LHCN-M2 (cell line): ENCODE measurements at regions not wholly inside any gene's neighbourhood (a gene's known extent, or its start where the extent isn't known, plus 50 kb on each side); places are given as distances from the start of the nearest gene placed in this dataset.
"Not testable (repeated sequence)": the region's sequence is repeated elsewhere in the genome, so short reads cannot be mapped to it uniquely, and the experiment has no call there.

Experiments used
- DNase-seq: peaks from one replicate; pipeline ENCODE4 v3.0.0-alpha.2; 2012; ENCODE audit warnings: low read depth

DNA sequence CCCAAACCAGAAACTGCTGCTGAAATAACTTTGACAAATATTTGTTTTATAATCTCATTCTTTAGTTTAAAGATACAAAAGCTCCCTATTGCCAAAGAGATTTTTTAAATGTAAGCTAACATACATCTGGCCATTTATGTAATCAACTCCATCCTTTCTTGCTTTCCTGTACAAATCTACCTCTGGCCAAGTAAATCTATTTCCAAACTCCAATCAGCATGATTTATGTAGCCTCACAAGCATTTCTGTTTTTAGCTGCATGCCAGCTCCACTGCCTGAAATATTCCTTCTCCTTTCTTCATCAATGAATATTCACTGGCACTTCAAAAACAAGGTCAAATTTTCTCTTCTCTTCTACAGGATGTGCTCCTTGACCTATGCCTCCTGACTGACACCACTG is 80.0 kb downstream of the SHOX2 start:
- DNase-seq: no peak

DNA sequence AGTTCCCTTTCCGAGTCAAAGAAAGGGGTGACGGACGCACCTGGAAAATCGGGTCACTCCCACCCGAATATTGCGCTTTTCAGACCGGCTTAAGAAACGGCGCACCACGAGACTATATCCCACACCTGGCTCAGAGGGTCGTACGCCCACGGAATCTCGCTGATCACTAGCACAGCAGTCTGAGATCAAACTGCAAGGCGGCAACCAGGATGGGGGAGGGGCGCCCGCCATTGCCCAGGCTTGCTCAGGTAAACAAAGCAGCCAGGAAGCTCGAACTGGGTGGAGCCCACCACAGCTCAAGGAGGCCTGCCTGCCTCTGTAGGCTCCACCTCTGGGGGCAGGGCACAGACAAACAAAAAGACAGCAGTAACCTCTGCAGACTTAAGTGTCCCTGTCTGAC is 86.3 kb downstream of the SHOX2 start:
- not testable (repeated sequence) for DNase-seq

GRCh38 chr3:158018462-158018861 is 87.8 kb downstream of the SHOX2 start:
- DNase-seq: no peak

DNA sequence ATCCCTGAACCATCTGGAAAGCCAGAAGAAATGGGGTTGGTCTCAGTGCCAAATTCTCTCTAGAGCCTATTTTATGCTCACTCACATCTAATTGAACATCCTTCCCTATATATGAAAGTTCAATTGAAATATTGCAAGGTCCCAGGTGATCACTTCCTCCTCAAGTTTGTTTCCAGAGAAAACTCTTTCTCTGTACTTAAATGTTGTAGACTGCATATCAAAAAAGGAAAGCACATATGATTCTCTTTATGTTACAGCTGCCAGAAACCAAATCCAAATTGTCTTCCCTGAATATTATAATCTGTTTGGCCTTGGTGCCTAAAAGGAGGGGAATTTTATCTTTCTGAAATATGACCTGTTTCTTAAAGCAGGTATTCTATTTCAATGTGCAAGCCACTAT is 93.3 kb downstream of the SHOX2 start:
- no peak for DNase-seq

DNA sequence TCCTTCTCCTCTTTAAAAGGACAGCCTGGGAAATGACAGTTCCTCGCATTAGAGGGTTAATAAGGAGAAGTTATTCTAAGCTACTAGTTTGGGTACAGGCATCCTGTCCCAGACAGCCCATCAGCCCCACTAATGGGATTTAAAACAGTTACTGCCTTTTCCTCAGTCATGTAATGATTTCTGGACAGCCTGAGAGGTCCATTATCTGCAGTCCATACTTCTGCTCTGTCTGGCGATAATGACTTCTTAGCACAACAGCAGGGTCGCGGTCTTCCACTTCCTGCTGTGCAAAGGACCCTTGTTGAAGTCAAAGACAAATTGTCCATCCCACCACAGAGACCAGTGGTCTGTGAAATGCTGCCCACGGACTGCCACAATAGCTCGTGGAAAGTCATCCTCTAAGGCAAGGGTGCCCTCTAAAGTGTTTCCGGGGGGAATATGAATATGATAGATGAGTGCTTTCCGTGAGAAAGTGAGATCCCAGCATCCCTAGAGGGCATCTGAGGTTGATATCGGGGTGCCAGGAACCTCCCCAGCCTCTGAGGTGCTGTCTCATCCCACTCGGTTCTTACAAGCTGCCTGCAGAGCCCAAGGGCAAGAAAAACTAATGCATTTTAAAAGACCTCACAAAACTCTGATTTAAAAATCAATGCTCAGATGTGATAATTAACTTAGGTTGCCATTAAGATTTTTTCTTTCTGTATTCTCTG is 100.7 kb downstream of the SHOX2 start:
- no peak for DNase-seq

DNA sequence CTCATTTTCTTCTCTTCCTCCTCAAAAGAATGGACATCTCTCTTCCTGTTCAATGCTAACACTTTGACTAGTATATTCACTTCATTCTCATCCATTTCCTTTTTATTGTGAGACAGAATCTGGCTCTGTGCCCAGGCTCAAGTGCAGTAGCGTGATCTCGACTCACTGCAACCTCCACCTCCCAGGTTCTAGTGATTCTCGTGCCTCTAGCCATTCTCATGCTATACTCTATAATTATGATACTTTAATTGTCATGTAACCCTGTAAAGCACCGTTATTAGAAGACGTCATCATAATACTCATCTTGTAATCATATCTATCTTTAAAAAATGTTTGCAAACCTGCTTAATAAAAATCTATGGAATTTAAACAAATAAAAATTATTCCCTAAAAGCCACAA is 107.0 kb downstream of the SHOX2 start:
- no peak for DNase-seq

GRCh38 chr3:157982359-157982758 is 123.9 kb downstream of the SHOX2 start:
- no peak for DNase-seq

DNA sequence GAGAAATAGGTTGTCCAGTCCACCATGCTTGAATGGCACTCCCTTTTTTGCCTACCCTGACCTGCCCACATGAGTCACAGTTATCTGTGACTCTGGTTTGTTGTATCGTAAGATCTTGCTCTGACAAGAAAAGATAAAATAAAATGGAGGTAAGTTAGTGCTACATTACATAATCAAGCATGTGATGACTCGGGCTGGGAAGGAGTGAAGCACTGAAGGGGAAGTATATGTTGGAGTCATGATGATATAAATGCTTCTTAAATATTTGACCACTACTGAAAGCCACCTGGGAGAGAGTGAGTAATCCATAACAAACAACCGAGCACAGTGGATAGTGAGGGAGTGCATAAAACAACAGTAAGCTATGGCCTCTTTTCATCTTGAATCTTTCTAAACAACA is 124.4 kb downstream of the SHOX2 start:
- DNase-seq: no peak

DNA sequence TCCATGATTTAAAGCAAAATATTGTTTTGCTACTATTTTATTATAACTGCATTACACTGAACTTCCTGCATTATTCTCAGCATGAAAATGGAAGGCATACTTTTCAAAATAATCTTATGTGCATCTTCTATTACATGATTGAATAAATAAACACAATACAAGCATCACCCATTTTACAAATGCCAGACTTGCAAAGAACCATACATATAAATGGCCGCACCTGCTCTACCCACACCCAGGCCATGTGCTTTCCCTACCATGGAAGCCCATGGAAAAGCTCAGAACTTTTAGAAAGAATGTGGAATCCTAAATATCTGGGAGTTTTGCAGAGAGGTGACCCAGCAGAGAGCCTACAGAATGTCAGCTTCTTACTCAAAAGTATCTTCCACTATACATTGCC is 127.2 kb downstream of the SHOX2 start:
- no peak for DNase-seq

DNA sequence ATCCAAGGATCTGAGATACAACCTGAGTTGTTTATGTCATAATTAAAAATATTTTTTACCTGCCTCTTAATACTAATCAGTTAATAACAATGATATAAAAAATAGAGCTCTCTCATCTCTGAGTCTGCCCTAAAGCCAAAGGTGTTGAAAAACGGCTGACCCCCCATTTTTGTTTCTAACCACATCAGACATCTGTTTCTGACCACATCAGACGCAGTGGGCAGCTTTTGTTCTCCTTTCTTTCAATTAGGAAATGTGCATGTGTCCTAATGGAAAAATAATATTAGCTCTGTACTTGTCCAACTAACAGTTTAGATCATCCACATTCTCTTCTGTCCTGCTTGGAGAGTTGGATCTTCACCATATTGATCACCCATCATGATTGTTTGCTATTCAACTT is 144.6 kb downstream of the SHOX2 start:
- DNase-seq: no peak

DNA sequence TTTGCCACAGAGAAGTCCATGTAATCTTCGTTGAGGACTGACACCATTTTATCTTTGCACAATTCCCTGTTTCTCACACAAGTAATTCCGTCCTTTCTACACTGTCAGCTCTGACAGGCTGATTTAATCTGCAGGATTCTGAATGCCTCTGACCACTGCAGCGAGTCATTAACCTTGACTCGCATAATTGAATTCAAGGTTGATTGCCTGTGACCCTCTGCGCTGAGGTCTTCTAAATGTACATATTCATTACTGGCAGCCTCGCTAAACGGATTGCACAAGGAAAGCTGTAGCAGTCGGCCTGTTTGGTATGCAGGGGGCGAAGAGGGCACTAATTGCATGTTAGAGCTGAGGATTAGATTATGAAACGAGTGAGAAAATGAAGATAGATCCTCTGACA is 147.8 kb downstream of the SHOX2 start:
- no peak for DNase-seq

GRCh38 chr3:157956850-157957249 is 149.4 kb downstream of the SHOX2 start:
- no peak for DNase-seq

GRCh38 chr3:157956176-157956575 is 150.0 kb downstream of the SHOX2 start:
- no peak for DNase-seq

DNA sequence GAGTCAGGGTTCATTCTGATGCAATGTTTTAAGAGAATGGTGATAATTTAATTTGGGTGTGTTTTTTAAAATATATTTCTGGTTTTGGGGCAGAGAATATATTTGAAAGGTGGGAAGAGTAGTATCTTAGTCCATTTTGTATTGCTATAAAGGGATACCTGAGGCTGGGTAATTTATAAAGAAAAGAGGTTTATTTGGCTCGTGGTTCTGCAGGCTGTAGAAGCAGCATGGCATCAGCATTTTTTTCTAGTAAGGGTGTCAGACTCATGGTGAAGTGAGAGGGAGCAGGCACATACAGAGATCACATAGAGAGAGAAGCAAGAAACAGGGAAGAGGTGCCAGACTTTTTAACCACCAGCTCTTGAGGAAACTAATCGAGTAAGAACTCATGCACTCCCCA is 152.7 kb downstream of the SHOX2 start:
- no peak for DNase-seq

DNA sequence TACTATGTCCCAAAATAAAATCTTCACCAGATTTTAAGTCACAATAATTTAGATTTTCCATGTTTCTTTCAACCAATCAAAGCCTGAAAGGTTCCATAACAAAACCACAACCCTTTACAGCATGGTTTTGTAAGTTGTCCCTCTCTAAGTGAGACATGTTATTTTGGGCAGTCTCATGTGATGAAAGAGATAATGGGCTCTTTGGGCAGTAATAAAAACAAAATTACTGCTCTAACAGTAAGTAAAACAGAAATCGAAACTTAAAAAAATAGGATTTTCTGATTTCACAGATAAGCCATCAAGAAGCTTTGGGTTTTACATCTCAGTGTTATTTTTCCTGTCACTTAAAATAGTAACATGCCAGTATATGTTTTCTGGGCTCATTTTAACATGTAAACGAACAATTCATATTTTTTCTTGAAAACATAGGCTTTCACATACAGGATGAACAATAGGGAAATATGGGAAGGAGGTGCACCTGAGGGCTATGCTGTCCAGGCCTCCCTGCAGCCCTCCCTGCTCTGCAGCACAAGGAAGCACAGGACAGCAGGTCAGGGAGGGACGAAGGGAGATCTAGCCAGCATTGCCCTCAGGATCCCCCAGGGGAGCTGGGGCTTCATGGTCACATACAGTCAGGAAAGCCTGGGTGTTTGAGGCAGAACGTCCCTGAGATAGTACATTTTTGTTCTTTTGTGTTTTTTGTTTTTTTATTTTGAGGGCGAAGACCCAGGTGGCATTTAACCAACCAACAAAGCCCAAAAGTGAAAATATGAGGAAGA is 157.4 kb downstream of the SHOX2 start:
- no peak for DNase-seq

- no peak for DNase-seq
These were observed 167.1 kb downstream of the SHOX2 start for GRCh38 chr3:157939166-157939565.

DNA sequence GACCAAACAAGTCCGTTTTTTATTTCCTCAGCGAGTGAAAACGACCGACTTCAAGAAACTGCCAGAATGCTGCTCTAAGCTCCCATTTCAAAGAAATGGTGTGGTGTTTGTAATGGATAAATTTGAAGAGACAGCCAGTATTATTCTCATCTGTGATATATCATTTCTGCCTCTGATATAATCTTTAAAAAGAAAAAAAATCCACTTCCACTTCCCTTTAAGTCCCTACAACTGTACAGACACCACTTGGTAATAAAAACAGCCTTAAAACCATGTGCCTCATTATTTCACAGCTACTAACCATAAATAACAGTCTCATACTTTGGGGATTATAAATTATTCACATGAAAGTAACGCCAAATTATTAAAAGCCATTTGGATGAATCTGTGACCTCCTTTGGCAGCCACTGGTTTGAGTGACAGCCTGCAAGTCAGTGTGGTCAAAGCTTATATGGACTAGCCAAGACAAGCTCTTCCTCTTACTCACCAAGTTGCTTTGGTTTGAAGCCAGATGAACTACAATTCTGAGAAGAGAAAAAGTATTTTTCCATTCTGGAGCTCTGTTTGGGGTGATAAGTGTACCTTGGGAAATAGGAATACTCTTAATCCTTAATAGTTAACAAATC is 168.0 kb downstream of the SHOX2 start:
- peak; percentile 13 for DNase-seq

DNA sequence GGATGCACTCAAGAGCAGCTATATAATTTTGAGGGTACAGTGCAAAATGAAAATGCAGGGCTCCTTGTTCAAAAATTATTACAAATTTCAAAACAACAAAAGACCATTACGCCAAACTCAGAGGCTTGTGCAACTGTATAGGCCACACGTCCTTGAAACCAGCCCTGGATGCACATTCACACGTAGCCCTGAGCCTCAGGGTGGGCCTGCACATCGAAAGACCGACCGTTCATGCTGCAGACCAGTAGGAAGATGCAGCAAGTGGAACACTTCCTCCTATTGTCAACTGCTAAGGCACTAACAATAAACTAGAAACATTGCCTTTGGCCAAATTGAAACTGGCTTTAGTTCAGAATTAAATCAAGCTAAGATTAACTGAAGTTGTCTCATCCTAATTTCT is 174.7 kb downstream of the SHOX2 start:
- no peak for DNase-seq

- no peak for DNase-seq
These were observed 176.0 kb downstream of the SHOX2 start for GRCh38 chr3:157930000-157930780.

GRCh38 chr3:157926822-157927221 is 179.4 kb downstream of the SHOX2 start:
- DNase-seq: no peak

GRCh38 chr3:157922614-157923013 is 183.6 kb downstream of the SHOX2 start:
- no peak for DNase-seq

- DNase-seq: no peak
These were observed 184.4 kb downstream of the SHOX2 start for GRCh38 chr3:157921811-157922210.
